ENCODE measurements at regions not wholly inside any gene's neighbourhood (a gene's known extent, or its start where the extent isn't known, plus 50 kb on each side); places are given as distances from the start of the nearest gene placed in this dataset.

DNA sequence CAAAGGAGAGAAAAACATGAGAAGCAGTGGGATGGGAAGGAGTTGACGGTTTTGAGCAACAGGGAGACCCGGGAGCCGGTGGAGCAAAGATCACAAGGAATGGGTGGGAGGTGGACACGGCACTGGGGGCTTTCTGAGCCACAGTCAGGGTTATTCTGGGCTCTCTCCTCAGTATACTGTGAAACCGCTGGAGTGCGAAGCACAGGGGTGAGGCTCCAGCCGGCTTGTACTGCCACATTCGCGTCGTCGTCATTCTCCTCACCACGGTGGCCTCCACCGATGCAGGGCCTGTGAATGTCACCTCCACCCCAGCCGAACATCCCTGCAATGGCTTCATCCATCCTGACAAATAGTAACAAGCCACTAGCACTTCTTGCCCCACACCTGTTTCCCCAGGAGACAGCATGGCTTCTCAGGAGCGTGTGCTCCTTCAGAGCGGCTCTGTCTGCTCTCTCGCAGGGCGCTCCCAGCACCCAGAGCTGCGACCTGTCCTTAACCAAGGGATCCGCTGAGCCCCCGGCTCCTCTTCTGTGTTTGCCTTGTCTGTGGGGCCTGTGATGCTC lies 1165.3 kb downstream of the TBC1D22A start:
- ChIA-PET POLR2A (no interaction called here), CTCF (no interaction called here)
- Histone ChIP-seq H3K36me3 (ENCODE audit: control insufficient read depth, insufficient read depth, low read length) (no peaks in the 10 kb centered on the region), H3K27ac (ENCODE audit: low read length) (no peak overlapping the region), H3K9me3 (ENCODE audit: control insufficient read depth, insufficient read depth, low read depth, low read length) (no peaks in the 10 kb centered on the region), H3K4me3 (ENCODE audit: low read depth in 2 of 2, low read length in 2 of 2) (no peak overlapping the region), H3K4me1 (ENCODE audit: control insufficient read depth, insufficient read depth, low read length) (no peaks in the 10 kb centered on the region), H3K27me3 (ENCODE audit: control insufficient read depth, insufficient read depth, low read length) (no peaks in the 10 kb centered on the region)
- DNase-seq (ENCODE audit: low read depth, low spot score) (no peak), ATAC-seq (no peak)
- in situ Hi-C loops (cut with HindIII; ENCODE audit: low pct_unique_long_range_greater_than_20kb, low sequenced_read_pairs), result no loop called here
- intact Hi-C loops (cut with micrococcal nuclease; ENCODE audit: unreplicated experiment), result no loop called here
- no peak for TF ChIP-seq TCF7L2 (IDR thresholded peaks at IDR 0.05; ENCODE audit: low read depth, low read length)
- TF ChIP-seq, protein P1, sequence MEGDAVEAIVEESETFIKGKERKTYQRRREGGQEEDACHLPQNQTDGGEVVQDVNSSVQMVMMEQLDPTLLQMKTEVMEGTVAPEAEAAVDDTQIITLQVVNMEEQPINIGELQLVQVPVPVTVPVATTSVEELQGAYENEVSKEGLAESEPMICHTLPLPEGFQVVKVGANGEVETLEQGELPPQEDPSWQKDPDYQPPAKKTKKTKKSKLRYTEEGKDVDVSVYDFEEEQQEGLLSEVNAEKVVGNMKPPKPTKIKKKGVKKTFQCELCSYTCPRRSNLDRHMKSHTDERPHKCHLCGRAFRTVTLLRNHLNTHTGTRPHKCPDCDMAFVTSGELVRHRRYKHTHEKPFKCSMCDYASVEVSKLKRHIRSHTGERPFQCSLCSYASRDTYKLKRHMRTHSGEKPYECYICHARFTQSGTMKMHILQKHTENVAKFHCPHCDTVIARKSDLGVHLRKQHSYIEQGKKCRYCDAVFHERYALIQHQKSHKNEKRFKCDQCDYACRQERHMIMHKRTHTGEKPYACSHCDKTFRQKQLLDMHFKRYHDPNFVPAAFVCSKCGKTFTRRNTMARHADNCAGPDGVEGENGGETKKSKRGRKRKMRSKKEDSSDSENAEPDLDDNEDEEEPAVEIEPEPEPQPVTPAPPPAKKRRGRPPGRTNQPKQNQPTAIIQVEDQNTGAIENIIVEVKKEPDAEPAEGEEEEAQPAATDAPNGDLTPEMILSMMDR (IDR thresholded peaks at IDR 0.05), result no peak
- TF ChIP-seq SIN3A (IDR thresholded peaks at IDR 0.05; ENCODE audit: borderline replicate concordance, insufficient read depth, low read depth, low read length), result no peak
- TF ChIP-seq, protein P2, sequence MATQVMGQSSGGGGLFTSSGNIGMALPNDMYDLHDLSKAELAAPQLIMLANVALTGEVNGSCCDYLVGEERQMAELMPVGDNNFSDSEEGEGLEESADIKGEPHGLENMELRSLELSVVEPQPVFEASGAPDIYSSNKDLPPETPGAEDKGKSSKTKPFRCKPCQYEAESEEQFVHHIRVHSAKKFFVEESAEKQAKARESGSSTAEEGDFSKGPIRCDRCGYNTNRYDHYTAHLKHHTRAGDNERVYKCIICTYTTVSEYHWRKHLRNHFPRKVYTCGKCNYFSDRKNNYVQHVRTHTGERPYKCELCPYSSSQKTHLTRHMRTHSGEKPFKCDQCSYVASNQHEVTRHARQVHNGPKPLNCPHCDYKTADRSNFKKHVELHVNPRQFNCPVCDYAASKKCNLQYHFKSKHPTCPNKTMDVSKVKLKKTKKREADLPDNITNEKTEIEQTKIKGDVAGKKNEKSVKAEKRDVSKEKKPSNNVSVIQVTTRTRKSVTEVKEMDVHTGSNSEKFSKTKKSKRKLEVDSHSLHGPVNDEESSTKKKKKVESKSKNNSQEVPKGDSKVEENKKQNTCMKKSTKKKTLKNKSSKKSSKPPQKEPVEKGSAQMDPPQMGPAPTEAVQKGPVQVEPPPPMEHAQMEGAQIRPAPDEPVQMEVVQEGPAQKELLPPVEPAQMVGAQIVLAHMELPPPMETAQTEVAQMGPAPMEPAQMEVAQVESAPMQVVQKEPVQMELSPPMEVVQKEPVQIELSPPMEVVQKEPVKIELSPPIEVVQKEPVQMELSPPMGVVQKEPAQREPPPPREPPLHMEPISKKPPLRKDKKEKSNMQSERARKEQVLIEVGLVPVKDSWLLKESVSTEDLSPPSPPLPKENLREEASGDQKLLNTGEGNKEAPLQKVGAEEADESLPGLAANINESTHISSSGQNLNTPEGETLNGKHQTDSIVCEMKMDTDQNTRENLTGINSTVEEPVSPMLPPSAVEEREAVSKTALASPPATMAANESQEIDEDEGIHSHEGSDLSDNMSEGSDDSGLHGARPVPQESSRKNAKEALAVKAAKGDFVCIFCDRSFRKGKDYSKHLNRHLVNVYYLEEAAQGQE (IDR thresholded peaks at IDR 0.05; ENCODE audit: insufficient read depth in 1 of 2, low read depth in 2 of 2, low read length in 1 of 2), result no peak
- TF ChIP-seq POLR2AphosphoS5 (IDR thresholded peaks at IDR 0.05; ENCODE audit: low read depth, low read length), result no peak
- no TSS peak for BruUV-seq (replicated peaks)

GRCh38 chr22:47923011-47923427 lies 1160.6 kb downstream of the TBC1D22A start:
- no TSS peak for BruUV-seq (replicated peaks)
- TF ChIP-seq POLR2AphosphoS5 (IDR thresholded peaks at IDR 0.05; ENCODE audit: low read depth, low read length), result no peak
- TF ChIP-seq, protein P2 (IDR thresholded peaks at IDR 0.05; ENCODE audit: insufficient read depth in 1 of 2, low read depth in 2 of 2, low read length in 1 of 2), result no peak
- no peak for TF ChIP-seq SIN3A (IDR thresholded peaks at IDR 0.05; ENCODE audit: borderline replicate concordance, insufficient read depth, low read depth, low read length)
- no peak for TF ChIP-seq TCF7L2 (IDR thresholded peaks at IDR 0.05; ENCODE audit: low read depth, low read length)
- TF ChIP-seq, protein P1 (IDR thresholded peaks at IDR 0.05), result no peak
- DNase-seq (ENCODE audit: low read depth, low spot score) (no peak), ATAC-seq (no peak)
- H3K4me3 ChIP-seq (ENCODE audit: low read depth in 2 of 2, low read length in 2 of 2), result no peak overlapping the region
- POLR2A ChIA-PET, result no interaction called here
- in situ Hi-C loops (cut with HindIII; ENCODE audit: low pct_unique_long_range_greater_than_20kb, low sequenced_read_pairs) (no loop called here), intact Hi-C loops (cut with micrococcal nuclease; ENCODE audit: unreplicated experiment) (no loop called here)
- CTCF ChIA-PET, result no interaction called here
- H3K9me3 ChIP-seq (ENCODE audit: control insufficient read depth, insufficient read depth, low read depth, low read length), result no peaks in the 10 kb centered on the region
- no peaks in the 10 kb centered on the region for H3K4me1 ChIP-seq (ENCODE audit: control insufficient read depth, insufficient read depth, low read length)
- no peaks in the 10 kb centered on the region for H3K27me3 ChIP-seq (ENCODE audit: control insufficient read depth, insufficient read depth, low read length)
- no peaks in the 10 kb centered on the region for H3K36me3 ChIP-seq (ENCODE audit: control insufficient read depth, insufficient read depth, low read length)
- no peak overlapping the region for H3K27ac ChIP-seq (ENCODE audit: low read length)

All from Panc1 (cell line).